ENCODE measurements at regions not wholly inside any gene's neighbourhood (a gene's known extent, or its start where the extent isn't known, plus 50 kb on each side); places are given as distances from the start of the nearest gene placed in this dataset.
A peak's percentile ranks its signal among the peaks of the same experiment; 100 is the strongest.

- DNase-seq (ENCODE audit: low read depth): no peak
These were observed 53.8 kb upstream of the RANBP3L start for GRCh38 chr5:36355516-36355915.

DNA sequence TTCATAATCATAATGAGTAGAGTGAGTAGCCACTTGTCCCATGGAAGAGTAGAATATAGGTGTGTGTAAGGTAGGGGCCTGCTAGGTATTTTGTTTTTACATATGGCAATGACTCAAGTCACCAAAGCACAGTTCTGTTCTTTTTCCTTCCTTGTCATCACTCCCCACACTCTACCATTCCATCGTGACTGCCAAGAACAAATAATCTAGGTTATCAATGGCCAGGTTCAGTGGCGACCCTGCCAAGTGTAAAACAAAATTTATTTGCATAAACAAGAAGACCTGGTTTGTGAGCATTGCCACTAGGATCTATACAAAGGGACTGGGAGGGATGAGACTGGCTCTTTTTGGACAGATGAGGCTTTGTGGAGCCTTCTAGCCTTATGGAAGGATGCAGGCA, 55.2 kb upstream of the RANBP3L start:
- DNase-seq (ENCODE audit: low read depth): no peak

DNA sequence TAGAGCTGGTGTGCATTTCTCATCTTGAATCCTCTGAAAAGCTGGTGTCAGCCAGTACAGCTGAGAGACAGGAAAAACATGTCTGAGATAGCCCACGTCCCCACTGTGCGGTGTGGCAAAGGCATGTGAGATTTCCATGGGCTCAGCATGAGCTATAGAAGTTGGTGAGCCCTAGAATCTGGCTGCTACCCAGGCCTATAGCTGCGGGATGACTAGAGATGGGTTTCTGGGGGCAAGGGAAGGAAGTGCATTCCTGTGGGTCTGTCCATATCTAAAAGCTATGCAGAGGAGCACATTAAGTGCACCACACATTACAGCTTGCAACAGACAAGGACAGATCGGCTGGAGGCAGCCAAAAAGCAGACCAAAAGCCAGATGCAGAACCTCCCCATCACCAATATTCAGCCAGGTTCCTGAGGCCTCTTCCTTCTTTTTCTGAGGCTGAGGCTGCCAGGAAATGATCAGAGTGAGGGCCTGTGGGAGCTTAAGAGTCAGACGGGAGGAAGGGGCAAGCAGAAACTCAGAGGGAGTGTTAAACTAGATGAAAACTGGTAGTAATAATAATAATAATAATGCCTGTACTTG, 55.8 kb upstream of the RANBP3L start:
- no peak for DNase-seq (ENCODE audit: low read depth)

- DNase-seq (ENCODE audit: low read depth): no peak
These were observed 57.6 kb upstream of the RANBP3L start for GRCh38 chr5:36359267-36359666.

DNA sequence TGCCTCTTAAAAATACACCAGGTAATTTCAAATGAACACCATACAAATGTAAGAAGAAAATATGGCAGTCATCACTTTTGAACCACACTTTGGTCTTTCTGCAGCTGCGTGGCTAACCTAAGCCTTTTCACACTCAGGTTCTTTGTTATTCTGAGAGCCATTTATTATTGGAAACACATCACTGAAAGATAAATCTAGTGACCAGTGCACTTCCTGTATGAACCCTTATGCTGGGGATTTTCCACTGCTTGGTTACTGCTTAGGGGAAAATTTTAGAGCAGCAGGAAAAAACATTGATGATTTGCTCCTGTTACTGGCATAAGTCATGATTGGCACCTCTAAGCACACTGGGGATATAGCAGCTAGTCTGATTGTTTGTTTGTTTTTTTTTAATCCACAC, 58.6 kb upstream of the RANBP3L start:
- DNase-seq (ENCODE audit: low read depth): no peak

DNA sequence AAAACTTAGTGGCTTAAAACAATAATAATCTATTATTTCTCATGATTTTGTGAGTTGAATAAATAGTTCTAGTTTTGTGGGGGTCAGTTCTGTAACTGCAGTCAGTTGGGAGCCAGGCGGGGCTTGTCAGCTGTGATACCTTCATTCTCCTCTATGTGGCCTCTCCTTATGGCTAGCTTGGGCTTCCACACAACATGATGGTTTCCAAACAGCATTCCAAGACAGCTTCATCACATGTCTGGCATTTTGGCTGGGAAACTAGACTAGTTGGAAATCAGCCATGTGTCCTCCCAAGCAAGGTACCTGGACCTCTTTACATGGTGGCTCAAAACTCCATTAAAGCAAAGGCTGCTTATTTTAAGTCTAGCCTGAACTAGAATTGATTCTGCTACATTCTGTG, 61.4 kb upstream of the RANBP3L start:
- DNase-seq (ENCODE audit: low read depth): no peak

DNA sequence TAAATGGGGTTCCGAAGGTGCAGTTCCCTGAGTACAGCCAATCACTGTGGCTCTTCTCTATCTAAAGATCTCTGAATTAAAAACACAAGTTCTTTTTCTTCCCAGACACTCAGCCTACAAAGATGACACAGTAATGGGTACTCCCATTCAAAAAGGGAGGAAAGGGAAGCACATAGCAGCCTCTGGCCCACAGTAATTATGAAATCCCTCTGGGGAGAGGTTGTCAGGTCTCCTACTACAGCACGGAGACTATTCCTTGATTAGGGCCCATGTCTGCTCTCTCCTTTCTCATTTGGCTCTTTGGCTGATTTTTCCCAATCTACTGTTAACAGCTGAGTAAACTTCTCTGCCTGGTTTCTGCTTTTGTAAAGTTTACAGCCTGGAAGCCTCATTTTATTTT, 62.0 kb upstream of the RANBP3L start:
- no peak for DNase-seq (ENCODE audit: low read depth)

GRCh38 chr5:36364473-36364872, 62.8 kb upstream of the RANBP3L start:
- DNase-seq (ENCODE audit: low read depth): no peak

- DNase-seq (ENCODE audit: low read depth): no peak
These were observed 64.2 kb upstream of the RANBP3L start for GRCh38 chr5:36365896-36366295.

- no peak for DNase-seq (ENCODE audit: low read depth)
These were observed 65.2 kb upstream of the RANBP3L start for GRCh38 chr5:36366883-36367282.

- no peak for DNase-seq (ENCODE audit: low read depth)
These were observed 65.8 kb upstream of the RANBP3L start for GRCh38 chr5:36367524-36367923.

GRCh38 chr5:36369219-36369690, 67.6 kb upstream of the RANBP3L start:
- no peak for DNase-seq (ENCODE audit: low read depth)

GRCh38 chr5:36370073-36370472, 68.4 kb upstream of the RANBP3L start:
- no peak for DNase-seq (ENCODE audit: low read depth)

DNA sequence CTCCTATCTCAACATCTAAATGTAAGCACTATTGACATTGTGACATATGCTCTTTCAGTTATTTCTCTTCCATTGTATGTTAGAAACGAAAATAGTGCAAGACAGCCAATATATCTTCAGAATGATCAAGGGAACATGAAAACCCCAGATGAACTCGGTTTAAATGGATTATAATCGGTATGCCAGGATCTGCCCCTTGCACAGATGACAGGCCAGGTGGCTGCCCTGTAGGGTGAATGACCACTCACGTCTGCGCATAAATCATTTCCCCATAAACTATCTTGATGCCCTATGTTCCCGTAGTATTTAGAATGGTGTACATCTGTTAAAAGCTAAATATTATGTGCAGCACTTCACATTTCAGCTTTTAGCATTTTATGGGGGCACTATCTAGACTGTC, 69.7 kb upstream of the RANBP3L start:
- DNase-seq (ENCODE audit: low read depth): no peak

GRCh38 chr5:36373527-36374086, 71.9 kb upstream of the RANBP3L start:
- peak; percentile 66 for DNase-seq (ENCODE audit: low read depth)

DNA sequence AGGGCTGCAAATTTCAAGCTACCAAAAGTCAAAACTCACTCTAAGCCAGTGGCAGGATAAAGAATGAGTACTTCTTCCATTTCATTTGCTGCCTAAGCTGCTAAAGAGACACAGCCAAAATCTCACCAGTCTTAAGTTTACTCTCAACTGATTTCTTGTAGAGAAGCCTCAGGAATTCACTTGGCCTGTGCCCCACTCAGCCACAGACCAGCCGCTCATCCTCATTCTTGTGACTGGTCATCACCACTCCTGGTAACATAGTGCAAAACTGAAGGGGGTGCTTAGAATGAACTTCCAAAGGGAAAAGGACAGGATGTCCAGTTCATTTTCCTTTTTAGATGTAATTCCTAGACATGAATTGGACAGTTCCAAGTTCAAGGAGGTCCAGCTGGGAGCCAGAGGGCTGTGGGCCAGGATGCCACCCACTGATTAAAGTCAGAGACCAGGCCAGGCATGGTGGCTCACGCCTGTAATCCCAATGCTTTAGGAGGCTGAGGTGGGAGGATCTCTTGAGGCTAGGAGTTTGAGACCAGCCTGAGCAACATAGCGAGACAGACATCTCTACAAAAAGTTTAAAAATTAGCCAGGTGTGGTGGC, 72.7 kb upstream of the RANBP3L start:
- DNase-seq (ENCODE audit: low read depth): no peak

DNA sequence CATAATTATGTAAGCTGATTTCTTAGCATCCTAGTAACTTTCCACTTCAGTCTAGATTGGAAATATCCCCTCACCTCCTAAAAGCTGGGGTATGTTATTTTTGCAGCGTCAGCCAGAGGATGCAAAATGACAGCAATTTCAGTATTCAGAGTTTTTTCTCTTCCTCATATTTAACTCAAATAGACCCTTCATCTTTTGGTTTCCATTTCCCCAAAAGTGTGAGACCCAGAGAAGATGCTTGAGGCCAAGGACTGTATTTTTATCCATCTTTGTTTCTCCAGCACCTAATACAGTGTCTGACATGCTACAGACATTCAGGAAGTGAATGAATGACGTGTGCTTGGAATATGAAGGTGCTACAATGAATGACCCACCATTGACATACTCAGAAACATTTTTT, 75.5 kb upstream of the RANBP3L start:
- no peak for DNase-seq (ENCODE audit: low read depth)

GRCh38 chr5:36378551-36378950, 76.8 kb upstream of the RANBP3L start:
- DNase-seq (ENCODE audit: low read depth): no peak

GRCh38 chr5:36382890-36383289, 81.2 kb upstream of the RANBP3L start:
- DNase-seq (ENCODE audit: low read depth): no peak

DNA sequence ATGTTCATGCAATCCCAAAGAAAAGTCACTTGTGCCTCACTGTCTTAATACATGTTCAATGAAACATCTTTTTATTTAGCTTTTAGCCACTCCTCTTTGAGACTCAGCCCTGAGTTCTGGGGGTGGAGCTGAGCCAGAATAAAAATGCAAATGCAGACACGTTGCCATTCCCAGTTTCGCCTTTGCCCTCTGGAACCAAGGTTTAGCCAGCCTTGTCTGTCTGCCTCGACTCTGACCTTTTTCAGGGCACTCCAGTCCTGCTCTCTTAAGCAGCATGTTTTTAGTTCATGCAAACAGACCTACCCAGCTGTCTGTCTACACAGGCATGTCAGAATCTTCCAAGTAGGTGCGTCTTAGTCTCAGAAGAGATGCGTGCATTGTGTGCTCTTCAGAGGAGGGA, 82.2 kb upstream of the RANBP3L start:
- DNase-seq (ENCODE audit: low read depth): no peak

GRCh38 chr5:36384845-36385244, 83.1 kb upstream of the RANBP3L start:
- no peak for DNase-seq (ENCODE audit: low read depth)

GRCh38 chr5:36385495-36385894, 83.8 kb upstream of the RANBP3L start:
- no peak for DNase-seq (ENCODE audit: low read depth)

DNA sequence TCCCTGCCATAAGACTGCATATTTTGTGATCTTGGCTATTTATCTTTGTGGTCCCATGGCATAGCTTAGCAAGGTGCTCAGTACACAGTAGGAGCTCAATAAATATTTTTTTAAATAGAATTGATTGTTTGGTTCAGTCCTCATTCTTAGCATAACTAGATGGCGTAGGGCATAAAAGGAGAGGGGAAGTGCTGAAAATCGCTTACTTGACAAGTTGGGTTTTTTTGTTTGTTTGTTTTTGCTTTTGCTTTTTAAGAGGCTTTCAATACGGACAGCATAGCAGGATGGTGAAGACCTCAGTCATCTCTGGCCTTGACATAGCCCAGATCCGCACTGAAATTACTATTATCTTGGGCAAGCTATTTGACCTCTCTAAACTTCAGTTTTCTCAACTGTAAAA, 86.6 kb upstream of the RANBP3L start:
- DNase-seq (ENCODE audit: low read depth): no peak

GRCh38 chr5:36389245-36389644, 87.5 kb upstream of the RANBP3L start:
- DNase-seq (ENCODE audit: low read depth): no peak
